ENCODE measurements at regions not wholly inside any gene's neighbourhood (a gene's known extent, or its start where the extent isn't known, plus 50 kb on each side); places are given as distances from the start of the nearest gene placed in this dataset.

- no peak overlapping the region for H2AFZ ChIP-seq (ENCODE audit: low read length)
- no peaks in the 10 kb centered on the region for H3K79me1 ChIP-seq (ENCODE audit: low read depth, low read length)
- H3K36me3 ChIP-seq (ENCODE audit: control insufficient read depth in 2 of 4, insufficient read depth in 4 of 4, low read length in 3 of 4), result no peaks in the 10 kb centered on the region
- H3K9ac ChIP-seq (replicated peaks in 1 of 4; ENCODE audit: extremely low read depth in 1 of 4, low read depth in 3 of 4, low read length in 3 of 4), result no peak overlapping the region
- H3K23ac ChIP-seq (ENCODE audit: insufficient read length), result no peak overlapping the region
- no peak overlapping the region for H4K91ac ChIP-seq (replicated peaks; ENCODE audit: insufficient read length, low read length)
- H4K5ac ChIP-seq (ENCODE audit: insufficient read length, low read depth, low read length), result no peak overlapping the region
- no peaks in the 10 kb centered on the region for H3K4me1 ChIP-seq (replicated peaks in 1 of 4; ENCODE audit: control insufficient read depth in 3 of 4, insufficient read depth in 4 of 4, low read length in 3 of 4)
- FAIRE-seq (no peak), DNase-seq (ENCODE audit: low read depth in 1 of 2, low spot score in 2 of 2) (no peak)
- H3K4me2 ChIP-seq (ENCODE audit: insufficient read depth in 1 of 2, low read depth in 2 of 2, low read length in 2 of 2), result no peak overlapping the region
- no peak overlapping the region for H3K56ac ChIP-seq (replicated peaks; ENCODE audit: insufficient read length, low read depth, low read length)
- no peak overlapping the region for H2BK120ac ChIP-seq (replicated peaks; ENCODE audit: low read depth, low read length)
- no peak overlapping the region for H3K27ac ChIP-seq (ENCODE audit: low read depth, low read length)
- H3K27me3 ChIP-seq (replicated peaks in 1 of 4; ENCODE audit: control insufficient read depth in 3 of 4, extremely low read depth in 1 of 4, insufficient read depth in 3 of 4, low read length in 3 of 4), result no peaks in the 10 kb centered on the region
- H2BK12ac ChIP-seq (ENCODE audit: low read depth, low read length), result no peak overlapping the region
- no peak overlapping the region for H3K4ac ChIP-seq (replicated peaks; ENCODE audit: insufficient read length, low read depth, low read length)
- H3K18ac ChIP-seq (ENCODE audit: extremely low read depth, low read length), result no peak overlapping the region
- H4K8ac ChIP-seq (ENCODE audit: extremely low read depth, insufficient read depth, low read length), result no peak overlapping the region
- H3K23me2 ChIP-seq (ENCODE audit: low read depth, low read length), result no peaks in the 10 kb centered on the region
- WGBS, 2 experiments (ENCODE audit: extremely low coverage in 1 of 2, insufficient coverage in 1 of 2, insufficient read length in 1 of 2, insufficient replicate concordance in 2 of 2, low coverage in 1 of 2, low lambda C conversion rate in 2 of 2, missing lambda C conversion rate in 1 of 2), result 80% methylated on average over 1 of the region's 1 CpG; no CpG with 5 or more reads in 1 of the 2 experiments
- no peak overlapping the region for H2AK5ac ChIP-seq (ENCODE audit: low read depth, low read length)
- no peak overlapping the region for H3K14ac ChIP-seq (ENCODE audit: insufficient read length)
- no peak overlapping the region for H3K4me3 ChIP-seq (ENCODE audit: extremely low read depth in 1 of 4, insufficient read depth in 2 of 4, low read depth in 3 of 4, low read length in 4 of 4)
- H4K20me1 ChIP-seq (replicated peaks in 1 of 2; ENCODE audit: control insufficient read depth in 1 of 2, insufficient read depth in 2 of 2, low read length in 2 of 2), result no peaks in the 10 kb centered on the region
- no peak overlapping the region for H2BK20ac ChIP-seq (ENCODE audit: low read length)
- POLR2A ChIA-PET (ENCODE audit: partially characterized antibody), result no interaction called here
- no peaks in the 10 kb centered on the region for H3K9me3 ChIP-seq (ENCODE audit: insufficient read depth in 2 of 2, low read depth in 1 of 2, low read length in 1 of 2)
- H2BK5ac ChIP-seq (ENCODE audit: low read depth, low read length), result no peak overlapping the region
- CTCF ChIA-PET (ENCODE audit: partially characterized antibody), result interaction anchor here (1.2 kb wide), 2 partner anchors 76 to 91 kb away, joined by 3 read pairs; no protein-coding TSS in a partner anchor
- H3K79me2 ChIP-seq (ENCODE audit: control insufficient read depth in 1 of 2, insufficient read depth in 2 of 2, low read length in 2 of 2), result no peaks in the 10 kb centered on the region
- H2BK15ac ChIP-seq (ENCODE audit: low read length), result no peak overlapping the region
- TF ChIP-seq BACH1 (IDR thresholded peaks at IDR 0.05; ENCODE audit: low read length) (no peak), YY1 (IDR thresholded peaks at IDR 0.05; ENCODE audit: low read depth, low read length) (no peak)
Observed at GRCh38 chr12:126437934-126438333, 1372.7 kb downstream of the AACS start.
